ENCODE measurements at regions not wholly inside any gene's neighbourhood (a gene's known extent, or its start where the extent isn't known, plus 50 kb on each side); places are given as distances from the start of the nearest gene placed in this dataset.

GRCh38 chr20:50278377-50278683 lies 87.7 kb downstream of the CEBPB start:
- TF ChIP-seq CTCF (conservative IDR thresholded peaks at IDR 0.05; ENCODE audit: low read length) (no peak), EZH2phosphoT487 (IDR thresholded peaks at IDR 0.05; ENCODE audit: borderline replicate concordance) (no peak)

Measured in Loucy (cell line).